ENCODE measurements at regions not wholly inside any gene's neighbourhood (a gene's known extent, or its start where the extent isn't known, plus 50 kb on each side); places are given as distances from the start of the nearest gene placed in this dataset.

DNA sequence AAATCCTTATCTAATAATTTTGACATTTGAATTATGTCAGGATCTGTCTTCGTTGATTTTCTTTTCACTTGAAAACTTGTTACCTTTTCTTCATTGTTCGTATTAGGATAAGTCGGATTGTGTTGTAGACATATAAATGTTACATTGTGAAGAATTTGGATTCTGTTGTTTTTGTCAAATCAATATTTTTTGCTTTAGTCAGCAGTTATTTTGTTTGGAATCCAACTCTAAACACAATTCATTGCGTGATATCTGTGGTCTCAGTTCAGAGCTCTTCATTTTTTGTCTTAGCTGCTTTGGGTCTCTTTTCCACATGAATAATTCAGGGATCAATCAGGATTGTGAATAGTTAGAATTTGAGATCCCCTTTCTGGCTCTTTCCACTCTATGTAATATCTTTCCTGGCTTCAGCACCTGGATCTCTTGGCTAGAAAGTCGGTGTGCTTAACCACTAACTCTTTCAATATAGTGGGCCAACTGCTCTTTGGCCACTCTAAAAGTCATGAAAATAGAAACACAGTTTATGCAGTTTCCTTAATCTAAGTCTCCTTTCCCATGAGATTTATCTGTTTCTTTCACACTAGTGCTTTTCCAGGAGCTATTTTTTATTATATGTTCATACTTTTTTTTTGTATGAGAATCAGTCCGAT, 2494.2 kb upstream of the PCDH20 start:
- TF ChIP-seq POLR2AphosphoS5 (IDR thresholded peaks at IDR 0.05; ENCODE audit: borderline replicate concordance, low read depth, low read length), result no peak
- TF ChIP-seq EZH2 (IDR thresholded peaks at IDR 0.05), result no peak
- TF ChIP-seq FOXP2 (optimal IDR thresholded peaks at IDR 0.05; ENCODE audit: control extremely low read depth, extremely low read length, insufficient read depth), result no peak
